Natural killer cell treated with Interleukin-12 subunit alpha and Interleukin-12 subunit beta and Interleukin-15 and Interleukin-18, amount 100 ng/mL, for 72 hours (primary cell): ENCODE measurements at regions not wholly inside any gene's neighbourhood (a gene's known extent, or its start where the extent isn't known, plus 50 kb on each side); places are given as distances from the start of the nearest gene placed in this dataset.

Experiments used
- ATAC-seq, 2 donors: fragments of 150-1000 bp; cut with Tn5 transposase in 1 of 2; sonication (Bioruptor Pico), chemical (Tn5 transposase) in 1 of 2; 2 replicates each; pipeline ENCODE4 v1.10.0; 2021
- DNase-seq: peaks from one replicate; pipeline ENCODE4 v3.0.0; 2022; ENCODE audit warnings: low spot score
- H3K27ac Mint-ChIP-seq, 2 donors: 1 replicate in 1 of 2; 2 replicates in 1 of 2; pipeline ENCODE4 v1.8.0; 2022; ENCODE audit warnings: mixed read lengths in 2 of 2, mild to moderate bottlenecking in 1 of 2, moderate library complexity in 1 of 2
- H3K27me3 Mint-ChIP-seq, 2 donors: 1 replicate in 1 of 2; 2 replicates in 1 of 2; pipeline ENCODE4 v1.8.0; 2022; ENCODE audit warnings: mixed read lengths in 2 of 2
- H3K36me3 Mint-ChIP-seq: one replicate; pipeline ENCODE4 v1.8.0; 2022; ENCODE audit warnings: mixed read lengths
- H3K4me1 Mint-ChIP-seq, 2 donors: 1 replicate in 1 of 2; 2 replicates in 1 of 2; pipeline ENCODE4 v1.8.0; 2022; ENCODE audit warnings: low read depth in 2 of 2, mixed read lengths in 2 of 2, mild to moderate bottlenecking in 1 of 2
- H3K4me3 Mint-ChIP-seq: one replicate; pipeline ENCODE4 v1.8.0; 2022; ENCODE audit warnings: mixed read lengths
- H3K9me3 Mint-ChIP-seq: 2 replicates; pipeline ENCODE4 v1.8.0; 2022; ENCODE audit warnings: mixed read lengths

DNA sequence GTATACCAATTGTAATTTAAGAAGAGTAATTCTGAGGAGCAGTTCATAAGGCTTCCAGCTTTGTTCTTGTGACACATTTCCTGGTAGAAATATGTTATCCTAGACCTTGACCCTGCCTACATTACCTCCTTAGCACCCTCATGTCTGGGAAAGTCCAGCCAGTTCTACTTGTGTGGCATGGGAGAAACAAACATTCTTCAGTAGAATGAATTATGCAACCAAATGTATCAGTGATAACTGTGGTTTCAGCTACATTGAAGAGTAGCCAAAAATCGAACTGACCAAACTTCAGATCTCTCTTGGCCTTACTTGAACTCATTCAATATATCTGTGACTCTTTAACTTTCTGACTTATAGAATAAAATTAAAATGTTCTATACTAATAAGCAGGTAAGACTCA is 308.1 kb upstream of the LYPLAL1 start:
- Mint-ChIP-seq H3K27ac (no peak overlapping the region), H3K9me3 (peaks cover 3% of the 10 kb centered on the region), H3K27me3 (no peaks in the 10 kb centered on the region), H3K36me3 (no peaks in the 10 kb centered on the region), H3K4me1 (no peaks in the 10 kb centered on the region), H3K4me3 (no peak overlapping the region)
- DNase-seq, result no peak
- ATAC-seq, result no peak

DNA sequence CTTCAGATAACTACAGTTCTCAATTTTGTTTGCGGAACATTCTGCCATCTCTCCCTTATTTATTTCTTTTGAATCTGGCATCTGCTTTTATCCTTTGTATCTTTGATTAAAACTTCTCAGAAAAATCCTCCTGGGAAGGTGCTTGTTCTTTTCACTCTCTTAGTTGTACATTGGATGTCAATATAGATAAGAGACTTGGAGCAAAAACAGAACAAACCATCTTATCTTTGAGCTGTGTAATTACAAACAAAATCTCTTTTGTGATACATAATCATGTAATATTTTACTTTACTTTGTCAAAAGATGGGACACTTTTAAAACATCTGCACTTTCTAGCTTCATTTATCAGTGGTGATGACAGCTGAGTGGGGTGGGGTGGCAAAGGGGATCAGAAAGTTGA is 307.2 kb upstream of the LYPLAL1 start:
- Mint-ChIP-seq H3K36me3 (no peaks in the 10 kb centered on the region), H3K27me3 (no peaks in the 10 kb centered on the region), H3K27ac (no peak overlapping the region), H3K4me3 (no peak overlapping the region), H3K9me3 (peaks cover 3% of the 10 kb centered on the region), H3K4me1 (no peaks in the 10 kb centered on the region)
- ATAC-seq (no peak), DNase-seq (no peak)

- DNase-seq (no peak), ATAC-seq (no peak)
- no peaks in the 10 kb centered on the region for H3K9me3 Mint-ChIP-seq
- H3K36me3 Mint-ChIP-seq, result no peaks in the 10 kb centered on the region
- no peak overlapping the region for H3K27ac Mint-ChIP-seq
- no peaks in the 10 kb centered on the region for H3K4me1 Mint-ChIP-seq
- no peaks in the 10 kb centered on the region for H3K27me3 Mint-ChIP-seq
- no peak overlapping the region for H3K4me3 Mint-ChIP-seq
These were observed 306.6 kb upstream of the LYPLAL1 start for GRCh38 chr1:218867066-218867465.

DNA sequence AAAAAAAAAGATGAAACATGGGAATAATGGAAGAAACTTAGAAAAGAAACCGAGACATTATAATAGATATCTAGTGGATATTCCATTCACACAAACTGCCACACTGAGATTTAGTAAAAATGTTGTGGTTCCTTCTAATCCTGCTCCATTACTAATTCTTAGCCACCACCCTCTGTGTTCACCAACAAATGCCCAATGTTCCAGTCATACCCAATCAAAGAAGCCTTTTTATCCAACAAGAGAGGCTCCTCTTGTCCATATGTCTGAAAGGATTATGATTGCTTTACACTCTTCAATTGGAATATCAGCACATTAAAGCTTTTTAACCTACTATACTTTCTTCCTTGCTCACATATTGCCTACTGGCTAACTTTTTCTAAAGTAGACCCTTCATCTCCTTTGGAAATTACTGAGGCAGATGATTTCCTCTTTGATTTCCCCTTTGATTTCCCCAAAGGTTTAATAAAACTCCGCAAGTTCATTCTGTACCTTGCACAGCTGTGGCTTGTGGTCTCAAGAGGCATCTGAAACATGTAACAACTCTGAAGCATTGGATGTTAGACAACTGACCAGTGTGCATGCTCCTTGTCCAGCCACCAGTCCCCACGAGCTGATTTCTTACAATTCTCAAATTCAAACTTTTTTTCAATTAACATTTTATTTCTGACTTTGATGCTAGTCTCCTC is 305.6 kb upstream of the LYPLAL1 start:
- no peak for ATAC-seq
- Mint-ChIP-seq H3K4me1 (no peaks in the 10 kb centered on the region), H3K27me3 (no peaks in the 10 kb centered on the region), H3K9me3 (peaks cover 4% of the 10 kb centered on the region), H3K36me3 (no peaks in the 10 kb centered on the region), H3K4me3 (no peak overlapping the region), H3K27ac (no peak overlapping the region)
- DNase-seq, result no peak

GRCh38 chr1:218869276-218869675 is 304.4 kb upstream of the LYPLAL1 start:
- H3K9me3 Mint-ChIP-seq, result peaks cover 5% of the 10 kb centered on the region
- no peaks in the 10 kb centered on the region for H3K27me3 Mint-ChIP-seq
- H3K27ac Mint-ChIP-seq, result no peak overlapping the region
- H3K36me3 Mint-ChIP-seq, result no peaks in the 10 kb centered on the region
- DNase-seq (no peak), ATAC-seq (no peak)
- H3K4me1 Mint-ChIP-seq, result no peaks in the 10 kb centered on the region
- H3K4me3 Mint-ChIP-seq, result no peak overlapping the region

DNA sequence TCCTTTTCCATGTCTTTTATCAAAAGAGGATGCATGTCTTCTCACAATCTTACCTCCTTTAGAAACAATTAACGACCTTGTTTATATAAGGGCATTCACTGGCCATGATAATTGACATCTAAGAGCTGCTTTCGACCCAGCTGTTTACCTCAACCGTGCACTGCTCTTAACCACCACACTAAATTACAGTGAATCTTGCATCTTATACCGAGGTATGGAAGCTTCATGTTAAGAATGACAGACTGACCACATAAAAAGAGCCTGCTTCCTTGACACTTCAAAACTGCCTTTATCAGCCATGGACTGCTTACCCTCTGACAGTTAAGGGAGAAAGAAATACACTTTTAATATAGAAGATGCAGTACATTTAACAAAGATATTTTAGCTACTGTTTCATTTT is 301.7 kb upstream of the LYPLAL1 start:
- H3K9me3 Mint-ChIP-seq, result peaks cover 7% of the 10 kb centered on the region
- H3K4me3 Mint-ChIP-seq, result no peak overlapping the region

DNA sequence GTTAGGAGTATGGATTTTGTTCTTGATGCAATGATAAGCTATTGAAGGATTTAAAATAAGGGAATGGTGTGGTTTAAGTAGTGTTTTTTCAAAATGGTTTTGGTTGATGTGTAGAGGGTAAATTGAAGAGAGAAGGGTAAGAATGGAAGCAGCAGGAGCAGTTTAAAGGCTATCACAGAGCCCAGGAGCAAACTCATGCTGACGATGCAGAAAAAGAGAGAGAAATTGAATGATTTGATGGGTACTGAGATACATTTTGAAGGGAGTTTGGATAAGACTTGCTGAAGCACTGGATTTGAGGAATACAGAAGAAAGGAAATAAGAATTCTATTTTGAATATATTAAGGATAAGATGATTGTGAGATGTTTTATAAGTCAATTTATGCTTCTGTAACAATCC is 300.8 kb upstream of the LYPLAL1 start:
- H3K9me3 Mint-ChIP-seq, result peaks cover 11% of the 10 kb centered on the region
- no peak overlapping the region for H3K27ac Mint-ChIP-seq
- no peaks in the 10 kb centered on the region for H3K27me3 Mint-ChIP-seq
- no peaks in the 10 kb centered on the region for H3K36me3 Mint-ChIP-seq
- DNase-seq (no peak), ATAC-seq (no peak)
- H3K4me1 Mint-ChIP-seq, result no peaks in the 10 kb centered on the region
- no peak overlapping the region for H3K4me3 Mint-ChIP-seq

More for the DNA sequence above, 301.7 kb upstream of the LYPLAL1 start:
- no peaks in the 10 kb centered on the region for H3K27me3 Mint-ChIP-seq
- DNase-seq, result no peak
- no peaks in the 10 kb centered on the region for H3K4me1 Mint-ChIP-seq
- no peak for ATAC-seq
- no peaks in the 10 kb centered on the region for H3K36me3 Mint-ChIP-seq
- no peak overlapping the region for H3K27ac Mint-ChIP-seq

DNA sequence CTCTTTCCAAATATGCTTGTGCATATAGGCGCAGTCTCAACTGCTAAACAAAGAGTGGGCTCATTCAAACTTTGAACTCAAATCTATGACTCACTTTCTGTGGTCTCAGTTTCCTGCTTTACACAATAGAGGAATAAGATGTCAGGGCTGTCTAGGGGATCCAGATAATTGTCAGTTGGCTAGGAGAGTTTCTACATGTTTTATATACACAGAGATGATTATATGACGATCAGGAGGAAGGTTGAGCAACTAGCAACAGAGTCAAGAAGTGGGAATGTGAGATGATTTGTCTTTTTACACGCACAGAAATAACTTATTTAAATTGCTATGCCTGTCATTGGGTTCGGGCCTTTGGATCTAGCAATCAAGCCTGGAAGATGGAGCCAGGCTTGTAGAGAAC is 299.4 kb upstream of the LYPLAL1 start:
- no peaks in the 10 kb centered on the region for H3K27me3 Mint-ChIP-seq
- no peak overlapping the region for H3K27ac Mint-ChIP-seq

DNA sequence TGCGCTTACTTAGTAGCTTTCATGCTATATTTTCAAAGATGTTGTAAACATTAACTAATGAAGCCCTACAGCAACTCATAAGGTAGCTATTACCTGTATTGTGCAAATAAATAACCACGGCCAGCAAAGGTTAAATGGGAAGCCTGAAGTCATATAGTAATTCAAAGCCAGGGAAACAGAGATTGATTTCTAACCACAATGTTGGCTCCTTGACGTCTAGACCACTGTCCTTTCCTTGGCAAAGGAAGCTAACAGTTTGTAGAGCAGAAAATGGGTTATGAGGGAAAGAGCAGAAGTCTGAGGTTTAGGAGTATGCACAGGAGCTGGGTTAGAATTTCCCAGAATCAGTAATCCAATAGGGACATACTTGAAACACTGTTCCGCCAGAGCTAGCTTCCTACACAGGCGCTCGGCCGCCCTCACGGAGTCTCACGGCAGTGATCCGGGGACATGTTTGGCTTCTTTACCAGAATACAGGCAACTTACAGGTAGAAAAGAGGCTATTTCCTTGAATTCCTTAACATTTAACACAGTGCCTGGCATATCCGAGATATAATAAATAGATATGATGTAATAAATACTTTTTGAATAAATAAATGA is 298.8 kb upstream of the LYPLAL1 start:
- Mint-ChIP-seq H3K27me3 (no peaks in the 10 kb centered on the region), H3K9me3 (peaks cover 11% of the 10 kb centered on the region), H3K27ac (no peak overlapping the region), H3K4me1 (no peaks in the 10 kb centered on the region), H3K4me3 (no peak overlapping the region), H3K36me3 (no peaks in the 10 kb centered on the region)
- no peak for DNase-seq
- ATAC-seq, result no peak

More for the DNA sequence above, 299.4 kb upstream of the LYPLAL1 start:
- Mint-ChIP-seq H3K36me3 (no peaks in the 10 kb centered on the region), H3K9me3 (peaks cover 11% of the 10 kb centered on the region), H3K4me1 (no peaks in the 10 kb centered on the region), H3K4me3 (no peak overlapping the region)
- no peak for DNase-seq
- no peak for ATAC-seq

GRCh38 chr1:218878369-218878768 is 295.3 kb upstream of the LYPLAL1 start:
- no peaks in the 10 kb centered on the region for H3K4me1 Mint-ChIP-seq
- no peaks in the 10 kb centered on the region for H3K27me3 Mint-ChIP-seq
- no peaks in the 10 kb centered on the region for H3K36me3 Mint-ChIP-seq
- DNase-seq (no peak), ATAC-seq (no peak)
- H3K9me3 Mint-ChIP-seq, result peaks cover 7% of the 10 kb centered on the region
- no peak overlapping the region for H3K27ac Mint-ChIP-seq
- H3K4me3 Mint-ChIP-seq, result no peak overlapping the region

- DNase-seq, result no peak
- Mint-ChIP-seq H3K36me3 (no peaks in the 10 kb centered on the region), H3K27ac (no peak overlapping the region), H3K9me3 (peaks cover 10% of the 10 kb centered on the region), H3K4me1 (no peaks in the 10 kb centered on the region), H3K27me3 (no peaks in the 10 kb centered on the region), H3K4me3 (no peak overlapping the region)
- no peak for ATAC-seq
These were observed 293.1 kb upstream of the LYPLAL1 start for GRCh38 chr1:218880484-218881060.

- Mint-ChIP-seq H3K27me3 (no peaks in the 10 kb centered on the region), H3K9me3 (peaks cover 10% of the 10 kb centered on the region), H3K36me3 (no peaks in the 10 kb centered on the region), H3K27ac (no peak overlapping the region), H3K4me1 (no peaks in the 10 kb centered on the region), H3K4me3 (no peak overlapping the region)
- DNase-seq (no peak), ATAC-seq (no peak)
These were observed 291.2 kb upstream of the LYPLAL1 start for GRCh38 chr1:218882454-218882853.

- no peaks in the 10 kb centered on the region for H3K4me1 Mint-ChIP-seq
- H3K4me3 Mint-ChIP-seq, result no peak overlapping the region
- H3K36me3 Mint-ChIP-seq, result no peaks in the 10 kb centered on the region
- H3K9me3 Mint-ChIP-seq, result peaks cover 6% of the 10 kb centered on the region
- no peaks in the 10 kb centered on the region for H3K27me3 Mint-ChIP-seq
- ATAC-seq (no peak), DNase-seq (no peak)
- H3K27ac Mint-ChIP-seq, result no peak overlapping the region
These were observed 287.4 kb upstream of the LYPLAL1 start for GRCh38 chr1:218886101-218886871.
